Keratinocyte (primary cell): ENCODE measurements at regions not wholly inside any gene's neighbourhood (a gene's known extent, or its start where the extent isn't known, plus 50 kb on each side); places are given as distances from the start of the nearest gene placed in this dataset.

ENCODE experiments used
- DNase-seq: peaks from one replicate; pipeline ENCODE4 v3.0.0-alpha.2; 2011; ENCODE audit warnings: low read depth, missing footprints, low spot score
- FAIRE-seq: peaks from 2 replicates; lab custom pipeline; 2011; peaks lifted over from hg19 to GRCh38; lab: Jason Lieb, UNC
- H2AFZ ChIP-seq: 2 replicates; pipeline ENCODE4 v1.6.0; 2012; ENCODE audit warnings: low read length, control low read depth, inconsistent platforms; ENCODE audit not compliant: control insufficient read depth
- H3K27ac ChIP-seq: 2 replicates; pipeline ENCODE4 v1.5.1; 2011; ENCODE audit warnings: low read length; ENCODE audit not compliant: control insufficient read depth, insufficient read depth
- H3K27me3 ChIP-seq: 3 replicates; pipeline ENCODE4 v1.6.0; 2011; ENCODE audit warnings: low read length; ENCODE audit not compliant: control insufficient read depth, insufficient read depth; ENCODE audit errors: extremely low read depth
- H3K36me3 ChIP-seq, 2 experiments: 2 replicates in 1 of 2; 3 replicates in 1 of 2; pipeline ENCODE4 v1.5.1; 2011; ENCODE audit warnings: low read length in 2 of 2, mild to moderate bottlenecking in 1 of 2; ENCODE audit not compliant: control insufficient read depth in 2 of 2, insufficient read depth in 2 of 2; ENCODE audit errors: extremely low read depth in 1 of 2
- H3K4me1 ChIP-seq: 3 replicates; pipeline ENCODE4 v1.5.1; 2011; ENCODE audit warnings: low read length; ENCODE audit not compliant: control insufficient read depth, insufficient read depth; ENCODE audit errors: extremely low read depth
- H3K4me2 ChIP-seq: 3 replicates; pipeline ENCODE4 v1.6.0; 2011; ENCODE audit warnings: low read depth, low read length; ENCODE audit not compliant: control insufficient read depth, insufficient read depth; ENCODE audit errors: extremely low read depth
- H3K4me3 ChIP-seq, 3 experiments: fragments of 200-600 bp in 1 of 3; sonication (generic) in 1 of 3; 2 replicates in 2 of 3; 3 replicates in 1 of 3; pipeline ENCODE4 v1.5.1; 2011 to 2016; ENCODE audit warnings: low read length in 3 of 3, mild to moderate bottlenecking in 3 of 3, control low read depth in 2 of 3, inconsistent platforms in 1 of 3, low read depth in 1 of 3, mixed read lengths in 1 of 3, mixed run types in 1 of 3, moderate library complexity in 1 of 3; ENCODE audit not compliant: control insufficient read depth in 2 of 3, insufficient read depth in 2 of 3; ENCODE audit errors: extremely low read depth in 1 of 3
- H3K79me2 ChIP-seq: 2 replicates; pipeline ENCODE4 v1.6.0; 2012; ENCODE audit warnings: low read length; ENCODE audit not compliant: control insufficient read depth, insufficient read depth
- H3K9ac ChIP-seq: 3 replicates; pipeline ENCODE4 v1.6.0; 2011; ENCODE audit warnings: low read length; ENCODE audit not compliant: control insufficient read depth, insufficient read depth; ENCODE audit errors: extremely low read depth
- H3K9me1 ChIP-seq: 3 replicates; pipeline ENCODE4 v1.6.0; 2011; ENCODE audit warnings: low read length; ENCODE audit not compliant: control insufficient read depth, insufficient read depth; ENCODE audit errors: extremely low read depth
- H3K9me3 ChIP-seq: 2 replicates; pipeline ENCODE4 v1.5.1; 2012; ENCODE audit warnings: low read depth, low read length; ENCODE audit not compliant: control insufficient read depth
- H4K20me1 ChIP-seq: 3 replicates; pipeline ENCODE4 v1.6.0; 2011; ENCODE audit warnings: low read length; ENCODE audit not compliant: control insufficient read depth, insufficient read depth; ENCODE audit errors: extremely low read depth
- CTCF ChIP-seq, 3 experiments: IDR thresholded peaks in 1 of 3; conservative IDR thresholded peaks in 1 of 3; optimal IDR thresholded peaks in 1 of 3; 2 replicates in 2 of 3; 3 replicates in 1 of 3; pipeline versions ENCODE3 to v1.5.1; 2011; ENCODE audit warnings: low read length in 3 of 3, mild to moderate bottlenecking in 3 of 3, moderate library complexity in 2 of 3, control low read depth in 1 of 3, inconsistent platforms in 1 of 3; ENCODE audit not compliant: insufficient read depth in 2 of 3; ENCODE audit errors: extremely low read depth in 1 of 3
- EZH2 ChIP-seq: IDR thresholded peaks from one replicate; pipeline ENCODE4 v1.6.1; 2012; ENCODE audit warnings: inconsistent platforms, mild to moderate bottlenecking, low read length, moderate library complexity
- dilution Hi-C: fragments of 300-500 bp; cut with MboI; formaldehyde crosslinking; loops from one replicate; pipeline ENCODE4 v1.7.0; 2020; ENCODE audit warnings: low sequenced_read_pairs; ENCODE audit not compliant: extremely low pct_ligation_motif_present

- TF ChIP-seq CTCF (optimal IDR thresholded peaks at IDR 0.05 in 1 of 3, IDR thresholded peaks at IDR 0.05 in 1 of 3, conservative IDR thresholded peaks at IDR 0.05 in 1 of 3; ENCODE audit: extremely low read depth in 1 of 3, insufficient read depth in 2 of 3, low read length in 3 of 3) (no peak), EZH2 (no peak)
- Histone ChIP-seq H3K4me2 (no peak overlapping the region), H3K9me1 (no peaks in the 10 kb centered on the region), H3K9ac (no peak overlapping the region), H4K20me1 (no peaks in the 10 kb centered on the region), H3K4me1 (no peaks in the 10 kb centered on the region), H3K27ac (no peak overlapping the region), H3K9me3 (no peaks in the 10 kb centered on the region), H3K4me3 (no peak overlapping the region), H3K27me3 (no peaks in the 10 kb centered on the region), H2AFZ (no peak overlapping the region), H3K79me2 (no peaks in the 10 kb centered on the region), H3K36me3 (no peaks in the 10 kb centered on the region)
- FAIRE-seq (no peak), DNase-seq (no peak)
- dilution Hi-C loops: no loop called here
Observed at GRCh38 chr13:104181526-104182231, 1115.5 kb upstream of the SLC10A2 start.

DNA sequence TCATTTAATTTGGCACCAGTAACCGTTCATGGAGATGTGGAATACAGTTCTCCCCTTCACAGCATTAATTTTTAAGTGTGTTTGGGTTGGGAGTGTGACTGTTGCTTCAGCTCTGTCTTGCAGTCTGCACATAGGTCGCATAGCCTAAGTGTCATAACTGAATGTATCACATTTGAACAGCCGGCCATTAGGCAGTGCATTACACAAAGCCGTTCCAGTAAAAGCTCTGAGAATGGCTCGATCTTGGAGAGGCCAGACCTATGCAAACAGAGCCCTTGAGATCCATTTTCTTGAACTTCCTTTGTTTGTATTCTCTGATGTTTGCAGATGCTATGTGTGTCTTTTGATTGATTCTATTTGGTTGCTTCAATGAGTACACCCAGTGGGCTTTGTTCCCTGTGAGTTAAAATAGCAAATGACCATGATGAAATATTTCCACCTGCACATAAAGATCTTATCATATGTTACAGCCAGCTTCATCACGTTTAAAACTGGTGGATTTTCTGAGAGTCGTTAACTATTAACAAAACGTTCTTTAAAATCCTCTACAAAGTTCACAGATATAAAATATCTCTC, 1104.9 kb upstream of the SLC10A2 start:
- dilution Hi-C loops: no loop called here
- H4K20me1 ChIP-seq: no peaks in the 10 kb centered on the region
- no peak for FAIRE-seq

More for the DNA sequence above, 1104.9 kb upstream of the SLC10A2 start:
- Histone ChIP-seq H3K4me1 (no peaks in the 10 kb centered on the region), H3K27ac (no peak overlapping the region), H3K4me3 (no peak overlapping the region), H3K9me3 (no peaks in the 10 kb centered on the region), H3K36me3 (no peaks in the 10 kb centered on the region), H3K79me2 (no peaks in the 10 kb centered on the region), H2AFZ (no peak overlapping the region), H3K27me3 (no peaks in the 10 kb centered on the region), H3K9ac (no peak overlapping the region), H3K4me2 (no peak overlapping the region), H3K9me1 (no peaks in the 10 kb centered on the region)
- no peak for TF ChIP-seq CTCF (optimal IDR thresholded peaks at IDR 0.05 in 1 of 3, IDR thresholded peaks at IDR 0.05 in 1 of 3, conservative IDR thresholded peaks at IDR 0.05 in 1 of 3; ENCODE audit: extremely low read depth in 1 of 3, insufficient read depth in 2 of 3, low read length in 3 of 3)
- TF ChIP-seq EZH2: no peak
- DNase-seq: no peak
